HEK293 (cell line): ENCODE measurements at regions not wholly inside any gene's neighbourhood (a gene's known extent, or its start where the extent isn't known, plus 50 kb on each side); places are given as distances from the start of the nearest gene placed in this dataset.

Experiments
- CTCF ChIP-seq: fragments of 450-650 bp; formaldehyde crosslinking; IDR thresholded peaks from 2 replicates; pipeline ENCODE4 v1.5.1; 2016; ENCODE audit warnings: missing biosample characterization, missing genetic modification characterization
- HOXA7 ChIP-seq: sonication (generic); formaldehyde crosslinking; IDR thresholded peaks from 2 replicates; pipeline ENCODE4 v1.8.1; 2022; ENCODE audit warnings: missing genetic modification reagents, borderline replicate concordance
- PRDM4 ChIP-seq: fragments of 450-650 bp; formaldehyde crosslinking; IDR thresholded peaks from 2 replicates; pipeline ENCODE4 v1.5.1; 2017; ENCODE audit warnings: missing biosample characterization, missing genetic modification characterization
- ZBTB44 ChIP-seq: fragments of 450-650 bp; IDR thresholded peaks from 2 replicates; pipeline ENCODE4 v1.5.1; 2018; ENCODE audit warnings: missing biosample characterization, mild to moderate bottlenecking, missing genetic modification characterization
- ZNF302 ChIP-seq: fragments of 450-650 bp; formaldehyde crosslinking; IDR thresholded peaks from 2 replicates; pipeline ENCODE4 v1.5.1; 2016; ENCODE audit warnings: missing biosample characterization, missing genetic modification characterization, low read depth
- ZNF501 ChIP-seq: fragments of 450-650 bp; formaldehyde crosslinking; IDR thresholded peaks from 2 replicates; pipeline ENCODE4 v1.5.1; 2016; ENCODE audit warnings: missing biosample characterization, missing genetic modification characterization

- TF ChIP-seq PRDM4 (no peak), CTCF (tag by site-specific recombination) (no peak), ZNF501 (tag by site-specific recombination) (no peak), ZNF302 (tag by site-specific recombination) (no peak), HOXA7 (CRISPR knock-in tag) (no peak), ZBTB44 (tag by site-specific recombination) (no peak)
Observed at GRCh38 chr6:147106759-147107401, 97.3 kb upstream of the STXBP5 start.
